NOMO-1 treated with dmso at 0.1 percent for 144 hours (cell line): ENCODE measurements at regions not wholly inside any gene's neighbourhood (a gene's known extent, or its start where the extent isn't known, plus 50 kb on each side); places are given as distances from the start of the nearest gene placed in this dataset.

ENCODE experiments used
- DNase-seq: peaks from one replicate; lab custom pipeline; 2025; ENCODE audit not compliant: unreplicated experiment; lab: John Stamatoyannopoulos, UW

- no peak for DNase-seq
Observed at GRCh38 chr7:21356616-21357015, 71.3 kb upstream of the SP4 start.

GRCh38 chr7:21357151-21358097 is 70.5 kb upstream of the SP4 start:
- DNase-seq: no peak

GRCh38 chr7:21358648-21359047 is 69.2 kb upstream of the SP4 start:
- peak; percentile 76 for DNase-seq

- DNase-seq: no peak
Observed at GRCh38 chr7:21359163-21359562, 68.7 kb upstream of the SP4 start.

DNA sequence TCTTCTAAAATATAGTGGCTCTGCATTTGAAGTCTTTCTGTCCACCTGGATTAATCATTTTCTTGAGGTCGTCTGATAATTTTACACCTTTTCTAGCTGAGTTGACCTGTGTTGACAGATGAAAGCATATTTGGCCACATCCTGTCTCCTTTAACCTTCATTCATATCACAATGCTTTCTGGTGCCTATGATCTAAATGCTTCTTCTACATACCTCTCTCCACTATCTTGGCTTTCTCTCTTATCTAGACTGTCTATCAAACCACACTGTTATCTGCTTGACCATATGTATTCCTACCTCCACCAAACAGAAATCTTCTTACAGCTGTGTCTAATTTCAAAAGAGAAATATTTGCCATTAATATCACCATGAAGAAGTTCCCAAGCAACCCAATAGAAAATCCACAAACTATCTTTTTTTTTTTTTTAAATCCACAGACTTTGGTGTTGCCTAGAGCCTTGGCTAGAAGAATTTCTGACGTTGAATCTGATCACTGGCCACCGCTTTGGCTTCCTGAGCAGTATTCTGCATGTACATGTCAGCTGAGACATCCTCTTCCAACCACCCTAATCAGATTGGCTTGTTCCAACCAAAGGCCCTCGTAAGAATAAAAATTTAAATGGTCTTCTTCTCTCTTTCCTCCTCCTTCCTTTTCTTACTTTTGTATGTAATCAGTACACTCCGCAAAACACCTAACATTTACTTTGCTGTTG is 66.3 kb upstream of the SP4 start:
- DNase-seq: no peak

- no peak for DNase-seq
Observed at GRCh38 chr7:21364801-21365271, 63.0 kb upstream of the SP4 start.

DNA sequence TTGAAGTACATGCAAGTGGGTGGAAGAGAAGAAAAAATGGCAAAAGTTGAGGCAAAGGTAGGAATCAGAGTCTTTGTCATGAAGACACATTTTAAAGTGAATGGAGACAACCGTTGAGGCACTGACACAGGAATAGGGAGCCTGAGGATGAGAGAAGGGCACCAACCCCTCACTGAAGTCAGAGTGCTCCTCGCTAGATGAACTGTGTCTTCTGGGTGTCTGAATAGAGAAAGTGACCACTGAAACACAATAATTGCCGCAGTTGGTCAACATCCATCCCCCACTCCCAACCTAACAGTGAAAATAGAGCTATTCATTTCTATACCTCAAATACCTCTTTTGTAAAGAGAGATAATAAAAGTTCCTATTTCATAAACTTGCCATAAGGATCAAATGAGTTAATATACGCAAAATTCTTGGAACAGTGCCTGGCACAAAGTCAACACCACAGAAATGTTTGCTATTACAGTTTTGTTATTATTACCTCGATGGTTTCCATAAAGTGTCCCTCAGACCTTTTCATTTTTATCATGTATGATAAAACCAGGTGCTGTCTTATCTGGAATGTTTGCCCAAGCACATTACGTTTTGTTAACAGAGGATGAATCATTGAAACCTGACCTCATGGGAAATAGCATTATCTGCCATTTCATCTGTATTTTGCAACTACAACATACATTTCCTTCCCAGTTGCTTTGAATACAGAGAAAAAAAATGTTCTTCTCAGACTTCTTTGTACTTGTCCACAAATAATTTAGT is 61.8 kb upstream of the SP4 start:
- no peak for DNase-seq

- DNase-seq: no peak
Observed at GRCh38 chr7:21367081-21367480, 60.8 kb upstream of the SP4 start.

GRCh38 chr7:21367537-21367936 is 60.3 kb upstream of the SP4 start:
- DNase-seq: no peak

DNA sequence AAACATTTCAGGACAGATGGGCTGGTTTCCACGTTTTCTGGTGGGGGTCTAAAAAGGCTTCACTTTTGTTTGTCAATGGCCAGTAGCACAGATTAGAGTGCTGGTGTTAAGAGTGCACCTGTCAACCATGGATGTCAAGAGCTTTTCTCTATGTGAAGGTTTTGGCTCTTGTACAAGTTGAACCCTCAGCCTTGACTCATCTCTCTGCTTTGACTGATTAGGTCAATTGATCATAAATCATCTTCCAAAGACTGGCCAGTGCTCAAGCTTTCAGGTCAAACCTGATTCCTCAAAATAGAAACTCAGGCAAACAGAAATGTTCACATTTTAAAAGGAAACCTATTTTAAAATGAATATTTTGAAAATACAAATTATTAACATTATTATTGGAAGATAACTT is 59.6 kb upstream of the SP4 start:
- no peak for DNase-seq

GRCh38 chr7:21370283-21370982 is 57.5 kb upstream of the SP4 start:
- no peak for DNase-seq

GRCh38 chr7:21371360-21371759 is 56.5 kb upstream of the SP4 start:
- no peak for DNase-seq

- no peak for DNase-seq
Observed at GRCh38 chr7:21373031-21373430, 54.9 kb upstream of the SP4 start.

- no peak for DNase-seq
Observed at GRCh38 chr7:21374134-21374533, 53.7 kb upstream of the SP4 start.

DNA sequence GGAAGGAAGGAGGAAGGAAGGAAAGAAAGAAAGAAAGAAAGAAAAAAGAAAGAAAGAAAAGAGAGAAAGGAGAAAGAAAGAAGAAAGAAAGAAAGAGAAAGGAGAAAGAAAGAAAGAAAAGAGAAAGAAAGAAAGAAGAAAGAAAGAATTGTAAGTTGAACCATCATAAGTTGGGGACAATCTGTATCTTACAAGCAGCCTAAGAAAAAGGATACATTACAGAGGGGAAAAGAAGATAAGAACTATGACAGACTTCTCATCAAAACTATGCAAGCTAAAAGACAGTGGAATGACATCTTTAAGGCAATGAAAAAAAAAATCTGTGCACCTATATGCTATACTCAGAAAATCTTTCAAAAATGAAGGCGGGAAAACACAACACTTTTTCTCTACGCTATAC is 50.3 kb upstream of the SP4 start:
- no peak for DNase-seq
